Upper lobe of left lung (tissue), 4 donors: ENCODE measurements at regions not wholly inside any gene's neighbourhood (a gene's known extent, or its start where the extent isn't known, plus 50 kb on each side); places are given as distances from the start of the nearest gene placed in this dataset.

Experiments used
- POLR2A ChIP-seq, 4 donors: fragments of 450-650 bp; IDR thresholded peaks; one replicate each; pipeline ENCODE4 v1.5.1; 2016 to 2017; ENCODE audit warnings: antibody characterized with exemption in 4 of 4, mild to moderate bottlenecking in 2 of 4
- TF ChIP-seq, protein P1 (sequence below), 6 experiments: fragments of 450-650 bp in 4 of 6; fragments of 200-600 bp in 2 of 6; sonication (generic) in 2 of 6; IDR thresholded peaks; one replicate each; pipeline ENCODE4 v1.5.1; 2016 to 2019; ENCODE audit warnings: antibody characterized with exemption in 6 of 6

DNA sequence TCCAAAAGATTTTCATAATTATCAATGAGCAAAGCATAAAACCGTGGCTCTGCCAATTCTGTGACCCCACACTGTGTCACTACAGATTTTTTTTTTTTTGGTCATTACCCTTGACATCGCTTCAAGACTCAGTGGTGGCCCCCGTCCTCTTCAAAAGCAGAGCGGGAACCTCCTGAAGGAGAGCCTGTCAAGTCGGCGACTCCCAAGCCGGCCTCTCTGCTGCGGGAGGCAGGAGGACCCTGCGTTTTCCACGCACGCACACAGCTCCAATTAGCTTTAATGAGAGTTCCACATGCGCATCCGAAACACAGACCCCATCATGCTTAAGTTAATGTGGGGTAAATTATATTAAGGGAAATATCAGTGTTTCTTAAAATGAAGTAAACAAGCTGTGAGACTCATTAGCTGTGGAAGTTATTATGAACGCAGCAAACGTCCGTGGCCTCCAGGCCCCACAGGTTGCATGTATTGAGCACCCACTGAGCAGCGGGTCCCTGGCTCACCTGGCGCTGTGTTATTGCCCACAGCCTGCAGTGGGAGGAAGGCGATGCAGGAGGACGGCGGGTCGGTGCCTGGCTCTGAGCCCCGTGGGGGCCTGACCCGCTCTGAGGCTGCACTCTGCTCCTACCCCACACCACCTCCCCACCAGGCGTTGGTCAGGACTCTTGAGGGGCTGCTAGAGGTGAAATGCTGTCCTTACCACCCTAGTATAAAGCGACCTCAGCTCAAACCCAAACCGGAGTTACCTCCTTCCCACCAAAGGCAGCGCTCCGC is 181.0 kb upstream of the SALL3 start:
- TF ChIP-seq POLR2A (IDR thresholded peaks at IDR 0.05): no peak
- TF ChIP-seq, protein P1, sequence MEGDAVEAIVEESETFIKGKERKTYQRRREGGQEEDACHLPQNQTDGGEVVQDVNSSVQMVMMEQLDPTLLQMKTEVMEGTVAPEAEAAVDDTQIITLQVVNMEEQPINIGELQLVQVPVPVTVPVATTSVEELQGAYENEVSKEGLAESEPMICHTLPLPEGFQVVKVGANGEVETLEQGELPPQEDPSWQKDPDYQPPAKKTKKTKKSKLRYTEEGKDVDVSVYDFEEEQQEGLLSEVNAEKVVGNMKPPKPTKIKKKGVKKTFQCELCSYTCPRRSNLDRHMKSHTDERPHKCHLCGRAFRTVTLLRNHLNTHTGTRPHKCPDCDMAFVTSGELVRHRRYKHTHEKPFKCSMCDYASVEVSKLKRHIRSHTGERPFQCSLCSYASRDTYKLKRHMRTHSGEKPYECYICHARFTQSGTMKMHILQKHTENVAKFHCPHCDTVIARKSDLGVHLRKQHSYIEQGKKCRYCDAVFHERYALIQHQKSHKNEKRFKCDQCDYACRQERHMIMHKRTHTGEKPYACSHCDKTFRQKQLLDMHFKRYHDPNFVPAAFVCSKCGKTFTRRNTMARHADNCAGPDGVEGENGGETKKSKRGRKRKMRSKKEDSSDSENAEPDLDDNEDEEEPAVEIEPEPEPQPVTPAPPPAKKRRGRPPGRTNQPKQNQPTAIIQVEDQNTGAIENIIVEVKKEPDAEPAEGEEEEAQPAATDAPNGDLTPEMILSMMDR (IDR thresholded peaks at IDR 0.05): no peak
